Upper lobe of left lung (tissue), 6 donors: ENCODE measurements at regions not wholly inside any gene's neighbourhood (a gene's known extent, or its start where the extent isn't known, plus 50 kb on each side); places are given as distances from the start of the nearest gene placed in this dataset.
A peak's percentile ranks its signal among the peaks of the same experiment; 100 is the strongest.

Experiments
- ATAC-seq, 2 donors: fragments of 200-7000 bp; cut with Tn5 transposase; one replicate each; pipeline ENCODE4 v1.9.1; 2022; ENCODE audit warnings: mild to moderate bottlenecking in 2 of 2, moderate library complexity in 2 of 2; ENCODE audit not compliant: low FRiP score in 2 of 2
- DNase-seq, 2 donors: peaks; one replicate each; pipeline ENCODE4 v3.0.0-alpha.2; 2019 to 2020
- H3K27ac ChIP-seq, 4 donors: fragments of 200-600 bp; sonication (generic); one replicate each; pipeline ENCODE4 v1.5.1; 2016 to 2019
- H3K27me3 ChIP-seq, 4 donors: fragments of 200-600 bp; sonication (generic); one replicate each; pipeline ENCODE4 v1.5.1; 2017 to 2019
- H3K36me3 ChIP-seq, 4 donors: fragments of 200-600 bp; sonication (generic); one replicate each; pipeline ENCODE4 v1.5.1; 2016 to 2019
- H3K4me1 ChIP-seq, 4 donors: fragments of 200-600 bp; sonication (generic); one replicate each; pipeline ENCODE4 v1.5.1; 2018 to 2019
- H3K4me3 ChIP-seq, 4 donors: fragments of 200-600 bp; sonication (generic); one replicate each; pipeline ENCODE4 v1.5.1; 2017 to 2019; ENCODE audit warnings: mild to moderate bottlenecking in 2 of 4, moderate library complexity in 1 of 4
- H3K9me3 ChIP-seq, 4 donors: fragments of 200-600 bp; sonication (generic); one replicate each; pipeline ENCODE4 v1.5.1; 2018 to 2019
- EP300 ChIP-seq, 4 donors: sonication (generic); formaldehyde crosslinking; IDR thresholded peaks; one replicate each; pipeline ENCODE4 v1.5.1; 2017; ENCODE audit warnings: antibody characterized with exemption in 4 of 4, control low read depth in 2 of 4
- POLR2A ChIP-seq, 4 donors: fragments of 450-650 bp; IDR thresholded peaks; one replicate each; pipeline ENCODE4 v1.5.1; 2016 to 2017; ENCODE audit warnings: antibody characterized with exemption in 4 of 4, mild to moderate bottlenecking in 2 of 4
- POLR2AphosphoS5 ChIP-seq, 2 donors: sonication (generic); formaldehyde crosslinking; IDR thresholded peaks; one replicate each; pipeline ENCODE4 v1.5.1; 2017; ENCODE audit warnings: antibody characterized with exemption in 2 of 2
- WGBS, 2 donors: methylation state at CpG; one replicate each; pipeline ENCODE4 v1.1.5; 2017 to 2018; 5-methylcytosine and 5-hydroxymethylcytosine counted together
- TF ChIP-seq, protein P1 (sequence below), 6 experiments: fragments of 450-650 bp in 4 of 6; fragments of 200-600 bp in 2 of 6; sonication (generic) in 2 of 6; IDR thresholded peaks; one replicate each; pipeline ENCODE4 v1.5.1; 2016 to 2019; ENCODE audit warnings: antibody characterized with exemption in 6 of 6
- donor health status: DM: no; HTN: no; CAD: no; lungs with moderate emphysema.
- donor health status: DM: no; HTN: yes; CAD: no; lungs with severe emphysema.

DNA sequence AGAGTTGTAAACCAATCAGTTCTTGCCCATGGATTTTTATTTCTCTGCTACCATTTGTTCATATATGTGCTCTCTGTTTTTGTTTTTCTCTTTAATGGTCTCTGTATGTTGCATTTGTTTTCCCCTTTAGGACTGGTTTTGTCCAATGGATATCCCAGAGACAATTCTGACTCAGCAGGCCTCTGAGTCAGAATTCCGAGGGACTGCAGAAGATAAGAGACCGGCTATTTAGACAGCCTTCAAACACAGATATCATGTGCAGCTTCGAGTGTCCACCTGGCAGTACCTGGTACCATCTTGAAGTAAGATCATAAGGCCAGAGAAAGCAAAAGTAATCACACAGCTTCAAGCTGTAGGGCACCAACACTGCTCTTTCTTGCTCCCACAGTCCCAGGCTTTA lies 125.5 kb downstream of the ELOVL4 start:
- no peak for DNase-seq
- no peak for ATAC-seq
- no peak overlapping the region for H3K27ac ChIP-seq
- H3K36me3 ChIP-seq, result no peaks in the 10 kb centered on the region
- peaks cover 0 to 5% (median 2%) of the 10 kb centered on the region in 4 donors for H3K9me3 ChIP-seq
- H3K27me3 ChIP-seq, result no peaks in the 10 kb centered on the region
- 75 to 80% methylated on average over 3 of the region's 3 CpGs for WGBS, 2 donors
- no peaks in the 10 kb centered on the region for H3K4me1 ChIP-seq
- no peak overlapping the region for H3K4me3 ChIP-seq
- TF ChIP-seq, protein P1, sequence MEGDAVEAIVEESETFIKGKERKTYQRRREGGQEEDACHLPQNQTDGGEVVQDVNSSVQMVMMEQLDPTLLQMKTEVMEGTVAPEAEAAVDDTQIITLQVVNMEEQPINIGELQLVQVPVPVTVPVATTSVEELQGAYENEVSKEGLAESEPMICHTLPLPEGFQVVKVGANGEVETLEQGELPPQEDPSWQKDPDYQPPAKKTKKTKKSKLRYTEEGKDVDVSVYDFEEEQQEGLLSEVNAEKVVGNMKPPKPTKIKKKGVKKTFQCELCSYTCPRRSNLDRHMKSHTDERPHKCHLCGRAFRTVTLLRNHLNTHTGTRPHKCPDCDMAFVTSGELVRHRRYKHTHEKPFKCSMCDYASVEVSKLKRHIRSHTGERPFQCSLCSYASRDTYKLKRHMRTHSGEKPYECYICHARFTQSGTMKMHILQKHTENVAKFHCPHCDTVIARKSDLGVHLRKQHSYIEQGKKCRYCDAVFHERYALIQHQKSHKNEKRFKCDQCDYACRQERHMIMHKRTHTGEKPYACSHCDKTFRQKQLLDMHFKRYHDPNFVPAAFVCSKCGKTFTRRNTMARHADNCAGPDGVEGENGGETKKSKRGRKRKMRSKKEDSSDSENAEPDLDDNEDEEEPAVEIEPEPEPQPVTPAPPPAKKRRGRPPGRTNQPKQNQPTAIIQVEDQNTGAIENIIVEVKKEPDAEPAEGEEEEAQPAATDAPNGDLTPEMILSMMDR (IDR thresholded peaks at IDR 0.05), result no peak
- TF ChIP-seq POLR2A (IDR thresholded peaks at IDR 0.05) (no peak), POLR2AphosphoS5 (IDR thresholded peaks at IDR 0.05) (no peak), EP300 (IDR thresholded peaks at IDR 0.05) (no peak)

DNA sequence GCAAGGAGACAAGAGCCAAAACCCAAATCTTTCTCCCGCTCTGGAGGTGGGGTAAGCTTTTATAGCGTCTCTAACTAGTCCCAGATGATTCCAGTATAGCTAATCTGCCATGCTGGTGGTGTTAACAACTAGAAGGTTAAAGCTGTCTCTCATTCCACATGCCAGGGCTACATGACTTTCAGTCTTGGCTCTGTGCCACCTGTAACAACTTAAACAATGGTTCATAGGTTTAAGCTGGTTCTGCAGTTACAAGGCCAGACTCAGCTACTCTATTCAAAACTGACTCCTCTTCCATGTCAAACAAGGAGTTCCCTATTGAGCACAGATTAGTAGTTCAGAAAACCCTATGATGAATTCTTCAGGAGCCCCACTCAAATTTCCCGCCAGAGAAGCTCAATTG lies 128.9 kb downstream of the ELOVL4 start:
- TF ChIP-seq POLR2AphosphoS5 (IDR thresholded peaks at IDR 0.05) (no peak), EP300 (IDR thresholded peaks at IDR 0.05) (no peak)
- TF ChIP-seq, protein P1 (IDR thresholded peaks at IDR 0.05), result no peak
- WGBS, 2 donors, result 93 to 95% methylated on average over 3 of the region's 3 CpGs
- ATAC-seq, result no peak
- Histone ChIP-seq H3K9me3 (no peaks in the 10 kb centered on the region), H3K4me3 (no peak overlapping the region), H3K27me3 (no peaks in the 10 kb centered on the region), H3K27ac (no peak overlapping the region), H3K36me3 (no peaks in the 10 kb centered on the region), H3K4me1 (no peaks in the 10 kb centered on the region)
- no peak for DNase-seq

DNA sequence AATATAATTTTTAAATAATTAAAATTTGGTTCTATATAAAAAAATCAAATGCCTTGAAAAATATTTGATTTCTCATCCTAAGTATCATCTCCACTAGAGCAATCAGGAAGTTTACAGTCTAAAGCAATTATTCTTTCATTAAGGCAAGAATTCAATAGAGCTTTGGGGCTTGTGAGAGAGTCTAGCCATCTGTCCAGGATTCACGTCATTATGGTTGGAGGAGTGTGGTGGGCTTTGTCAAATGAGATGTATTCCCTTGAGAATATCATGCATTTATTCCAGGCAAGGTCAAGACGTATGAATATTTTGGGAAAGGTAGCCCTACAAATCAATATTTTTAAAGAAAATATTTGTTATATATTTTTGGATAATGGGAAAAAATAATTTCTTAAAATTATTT lies 132.4 kb downstream of the ELOVL4 start:
- Histone ChIP-seq H3K36me3 (no peaks in the 10 kb centered on the region), H3K27ac (no peak overlapping the region), H3K4me3 (no peak overlapping the region), H3K4me1 (no peaks in the 10 kb centered on the region), H3K27me3 (no peaks in the 10 kb centered on the region), H3K9me3 (no peaks in the 10 kb centered on the region)
- TF ChIP-seq POLR2AphosphoS5 (IDR thresholded peaks at IDR 0.05), result no peak
- TF ChIP-seq, protein P1 (IDR thresholded peaks at IDR 0.05), result no peak
- TF ChIP-seq POLR2A (IDR thresholded peaks at IDR 0.05), result no peak
- no peak for TF ChIP-seq EP300 (IDR thresholded peaks at IDR 0.05)
- 56 to 75% methylated on average over 2 of the region's 2 CpGs for WGBS, 2 donors
- no peak for DNase-seq
- no peak for ATAC-seq

DNA sequence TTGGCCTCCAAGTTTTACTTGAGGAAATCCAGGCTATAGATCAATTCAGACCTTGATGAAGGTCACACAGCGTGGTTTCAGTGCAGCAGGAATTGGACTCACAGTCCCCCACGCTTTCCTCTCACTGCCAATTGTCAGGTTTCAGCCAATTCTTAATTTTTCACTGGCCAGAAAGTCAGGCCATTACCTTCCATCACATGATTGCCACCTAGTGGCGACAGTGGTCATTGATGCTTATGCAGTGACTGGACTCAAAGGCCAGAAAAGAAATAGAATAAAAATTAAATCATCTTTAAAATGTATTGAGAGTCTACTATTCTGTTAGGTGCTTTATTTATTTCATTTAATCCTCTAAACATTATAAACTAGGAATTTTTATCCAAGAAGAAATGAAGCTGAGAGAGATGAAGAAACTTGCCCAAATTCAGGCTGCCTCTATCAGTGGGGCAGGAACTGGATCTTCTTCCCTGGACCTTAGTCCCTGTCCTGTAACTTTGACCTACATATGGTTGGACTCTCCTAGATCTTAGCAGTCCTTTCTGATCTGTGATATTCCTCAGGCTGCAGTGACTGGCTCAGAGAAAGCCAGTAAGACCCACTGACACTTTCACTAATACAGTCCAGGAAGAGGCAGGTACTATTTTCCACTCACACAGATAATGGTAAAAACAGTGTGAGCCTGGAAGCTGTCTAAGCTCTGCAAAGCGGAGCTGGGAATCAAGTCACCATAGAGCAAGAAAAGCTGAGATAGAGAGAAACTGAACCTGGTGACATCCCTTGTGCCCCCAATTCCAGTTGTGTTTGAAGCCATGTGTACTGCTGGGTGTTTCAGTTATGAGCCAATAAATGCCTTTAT lies 133.3 kb downstream of the ELOVL4 start:
- TF ChIP-seq POLR2A (IDR thresholded peaks at IDR 0.05), result no peak
- TF ChIP-seq, protein P1 (IDR thresholded peaks at IDR 0.05), result peak; percentile 57 to 77 (median 70)
- no peak for TF ChIP-seq EP300 (IDR thresholded peaks at IDR 0.05)
- Histone ChIP-seq H3K27me3 (no peaks in the 10 kb centered on the region), H3K4me3 (no peak overlapping the region), H3K9me3 (no peaks in the 10 kb centered on the region), H3K27ac (no peak overlapping the region), H3K36me3 (no peaks in the 10 kb centered on the region), H3K4me1 (no peaks in the 10 kb centered on the region)
- 18 to 21% methylated on average over 4 of the region's 4 CpGs for WGBS, 2 donors
- ATAC-seq (peak in 1 of 2 donors; percentile 87), DNase-seq (peak in 1 of 2 donors; percentile 61)
